ENCODE measurements at regions not wholly inside any gene's neighbourhood (a gene's known extent, or its start where the extent isn't known, plus 50 kb on each side); places are given as distances from the start of the nearest gene placed in this dataset.

DNA sequence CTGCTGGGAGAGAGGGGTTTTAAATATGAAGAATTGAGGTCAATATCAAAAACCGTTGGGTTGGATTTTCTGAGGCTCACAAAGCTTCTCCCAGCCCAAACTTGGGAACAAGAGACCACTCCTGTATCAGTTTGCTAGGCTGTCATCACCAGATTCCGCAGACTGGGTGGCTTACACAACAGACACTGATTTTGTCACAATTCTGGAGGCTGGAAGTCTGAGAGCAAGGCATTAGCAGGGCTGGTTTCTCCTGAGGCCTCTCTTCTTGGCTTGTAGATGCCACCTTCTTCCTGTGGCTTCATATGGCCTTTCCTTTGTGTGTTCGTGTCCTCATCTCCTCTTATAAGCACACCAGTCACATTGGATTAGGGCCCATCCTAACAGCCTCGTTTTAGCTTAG is 122.9 kb upstream of the COPS8 start (continued):
- TF ChIP-seq, protein P1, sequence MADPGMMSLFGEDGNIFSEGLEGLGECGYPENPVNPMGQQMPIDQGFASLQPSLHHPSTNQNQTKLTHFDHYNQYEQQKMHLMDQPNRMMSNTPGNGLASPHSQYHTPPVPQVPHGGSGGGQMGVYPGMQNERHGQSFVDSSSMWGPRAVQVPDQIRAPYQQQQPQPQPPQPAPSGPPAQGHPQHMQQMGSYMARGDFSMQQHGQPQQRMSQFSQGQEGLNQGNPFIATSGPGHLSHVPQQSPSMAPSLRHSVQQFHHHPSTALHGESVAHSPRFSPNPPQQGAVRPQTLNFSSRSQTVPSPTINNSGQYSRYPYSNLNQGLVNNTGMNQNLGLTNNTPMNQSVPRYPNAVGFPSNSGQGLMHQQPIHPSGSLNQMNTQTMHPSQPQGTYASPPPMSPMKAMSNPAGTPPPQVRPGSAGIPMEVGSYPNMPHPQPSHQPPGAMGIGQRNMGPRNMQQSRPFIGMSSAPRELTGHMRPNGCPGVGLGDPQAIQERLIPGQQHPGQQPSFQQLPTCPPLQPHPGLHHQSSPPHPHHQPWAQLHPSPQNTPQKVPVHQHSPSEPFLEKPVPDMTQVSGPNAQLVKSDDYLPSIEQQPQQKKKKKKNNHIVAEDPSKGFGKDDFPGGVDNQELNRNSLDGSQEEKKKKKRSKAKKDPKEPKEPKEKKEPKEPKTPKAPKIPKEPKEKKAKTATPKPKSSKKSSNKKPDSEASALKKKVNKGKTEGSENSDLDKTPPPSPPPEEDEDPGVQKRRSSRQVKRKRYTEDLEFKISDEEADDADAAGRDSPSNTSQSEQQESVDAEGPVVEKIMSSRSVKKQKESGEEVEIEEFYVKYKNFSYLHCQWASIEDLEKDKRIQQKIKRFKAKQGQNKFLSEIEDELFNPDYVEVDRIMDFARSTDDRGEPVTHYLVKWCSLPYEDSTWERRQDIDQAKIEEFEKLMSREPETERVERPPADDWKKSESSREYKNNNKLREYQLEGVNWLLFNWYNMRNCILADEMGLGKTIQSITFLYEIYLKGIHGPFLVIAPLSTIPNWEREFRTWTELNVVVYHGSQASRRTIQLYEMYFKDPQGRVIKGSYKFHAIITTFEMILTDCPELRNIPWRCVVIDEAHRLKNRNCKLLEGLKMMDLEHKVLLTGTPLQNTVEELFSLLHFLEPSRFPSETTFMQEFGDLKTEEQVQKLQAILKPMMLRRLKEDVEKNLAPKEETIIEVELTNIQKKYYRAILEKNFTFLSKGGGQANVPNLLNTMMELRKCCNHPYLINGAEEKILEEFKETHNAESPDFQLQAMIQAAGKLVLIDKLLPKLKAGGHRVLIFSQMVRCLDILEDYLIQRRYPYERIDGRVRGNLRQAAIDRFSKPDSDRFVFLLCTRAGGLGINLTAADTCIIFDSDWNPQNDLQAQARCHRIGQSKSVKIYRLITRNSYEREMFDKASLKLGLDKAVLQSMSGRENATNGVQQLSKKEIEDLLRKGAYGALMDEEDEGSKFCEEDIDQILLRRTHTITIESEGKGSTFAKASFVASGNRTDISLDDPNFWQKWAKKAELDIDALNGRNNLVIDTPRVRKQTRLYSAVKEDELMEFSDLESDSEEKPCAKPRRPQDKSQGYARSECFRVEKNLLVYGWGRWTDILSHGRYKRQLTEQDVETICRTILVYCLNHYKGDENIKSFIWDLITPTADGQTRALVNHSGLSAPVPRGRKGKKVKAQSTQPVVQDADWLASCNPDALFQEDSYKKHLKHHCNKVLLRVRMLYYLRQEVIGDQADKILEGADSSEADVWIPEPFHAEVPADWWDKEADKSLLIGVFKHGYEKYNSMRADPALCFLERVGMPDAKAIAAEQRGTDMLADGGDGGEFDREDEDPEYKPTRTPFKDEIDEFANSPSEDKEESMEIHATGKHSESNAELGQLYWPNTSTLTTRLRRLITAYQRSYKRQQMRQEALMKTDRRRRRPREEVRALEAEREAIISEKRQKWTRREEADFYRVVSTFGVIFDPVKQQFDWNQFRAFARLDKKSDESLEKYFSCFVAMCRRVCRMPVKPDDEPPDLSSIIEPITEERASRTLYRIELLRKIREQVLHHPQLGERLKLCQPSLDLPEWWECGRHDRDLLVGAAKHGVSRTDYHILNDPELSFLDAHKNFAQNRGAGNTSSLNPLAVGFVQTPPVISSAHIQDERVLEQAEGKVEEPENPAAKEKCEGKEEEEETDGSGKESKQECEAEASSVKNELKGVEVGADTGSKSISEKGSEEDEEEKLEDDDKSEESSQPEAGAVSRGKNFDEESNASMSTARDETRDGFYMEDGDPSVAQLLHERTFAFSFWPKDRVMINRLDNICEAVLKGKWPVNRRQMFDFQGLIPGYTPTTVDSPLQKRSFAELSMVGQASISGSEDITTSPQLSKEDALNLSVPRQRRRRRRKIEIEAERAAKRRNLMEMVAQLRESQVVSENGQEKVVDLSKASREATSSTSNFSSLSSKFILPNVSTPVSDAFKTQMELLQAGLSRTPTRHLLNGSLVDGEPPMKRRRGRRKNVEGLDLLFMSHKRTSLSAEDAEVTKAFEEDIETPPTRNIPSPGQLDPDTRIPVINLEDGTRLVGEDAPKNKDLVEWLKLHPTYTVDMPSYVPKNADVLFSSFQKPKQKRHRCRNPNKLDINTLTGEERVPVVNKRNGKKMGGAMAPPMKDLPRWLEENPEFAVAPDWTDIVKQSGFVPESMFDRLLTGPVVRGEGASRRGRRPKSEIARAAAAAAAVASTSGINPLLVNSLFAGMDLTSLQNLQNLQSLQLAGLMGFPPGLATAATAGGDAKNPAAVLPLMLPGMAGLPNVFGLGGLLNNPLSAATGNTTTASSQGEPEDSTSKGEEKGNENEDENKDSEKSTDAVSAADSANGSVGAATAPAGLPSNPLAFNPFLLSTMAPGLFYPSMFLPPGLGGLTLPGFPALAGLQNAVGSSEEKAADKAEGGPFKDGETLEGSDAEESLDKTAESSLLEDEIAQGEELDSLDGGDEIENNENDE (IDR thresholded peaks at IDR 0.05; ENCODE audit: insufficient replicate concordance, low read length): no peak
- TF ChIP-seq SIX5 (IDR thresholded peaks at IDR 0.05; ENCODE audit: low read depth, low read length): no peak
- TF ChIP-seq KDM4A (IDR thresholded peaks at IDR 0.05; ENCODE audit: low read depth, low read length, severe bottlenecking): no peak
- no peak for TF ChIP-seq CHD2 (IDR thresholded peaks at IDR 0.05; ENCODE audit: low read length)

Data from H1 (cell line).